HG02642 (cell line): ENCODE measurements at regions not wholly inside any gene's neighbourhood (a gene's known extent, or its start where the extent isn't known, plus 50 kb on each side); places are given as distances from the start of the nearest gene placed in this dataset.

Experiments
- ATAC-seq: cut with Tn5 transposase; IDR thresholded peaks from one replicate; pipeline ENCODE4 v1.9.1; 2021; ENCODE audit warnings: mild to moderate bottlenecking; ENCODE audit not compliant: unreplicated experiment, poor library complexity

DNA sequence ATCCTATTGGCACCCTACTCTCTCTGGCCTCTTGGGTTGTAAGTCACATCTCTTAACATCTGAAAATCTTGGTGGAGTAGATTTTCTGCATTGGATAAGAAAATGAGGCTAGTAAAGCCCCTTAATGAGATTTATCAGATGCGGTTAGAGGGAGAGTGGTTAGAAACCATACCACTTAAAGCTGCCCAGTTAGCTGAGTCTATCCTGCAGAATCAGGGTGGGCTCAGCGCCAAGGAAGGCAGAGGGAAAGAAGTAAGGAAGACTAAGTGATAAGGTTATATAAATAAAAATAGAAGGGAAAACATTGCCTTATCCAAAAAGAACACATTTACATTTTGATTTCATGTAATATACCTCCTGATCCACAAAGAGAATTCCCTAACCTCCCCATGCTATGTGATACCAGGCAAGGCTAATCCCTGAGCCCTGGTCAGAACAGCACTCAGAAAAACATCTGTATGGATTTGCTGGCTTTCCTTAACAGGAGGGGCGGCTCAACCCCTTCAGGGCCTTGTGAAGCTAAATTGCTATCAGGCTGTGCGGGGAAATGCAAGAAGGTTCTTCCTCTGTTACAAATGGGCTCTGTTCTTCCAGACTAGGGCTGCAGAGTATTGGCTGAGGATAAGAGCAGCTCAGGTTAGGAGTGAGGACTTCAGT, 101.7 kb downstream of the SNX19 start:
- no peak for ATAC-seq

DNA sequence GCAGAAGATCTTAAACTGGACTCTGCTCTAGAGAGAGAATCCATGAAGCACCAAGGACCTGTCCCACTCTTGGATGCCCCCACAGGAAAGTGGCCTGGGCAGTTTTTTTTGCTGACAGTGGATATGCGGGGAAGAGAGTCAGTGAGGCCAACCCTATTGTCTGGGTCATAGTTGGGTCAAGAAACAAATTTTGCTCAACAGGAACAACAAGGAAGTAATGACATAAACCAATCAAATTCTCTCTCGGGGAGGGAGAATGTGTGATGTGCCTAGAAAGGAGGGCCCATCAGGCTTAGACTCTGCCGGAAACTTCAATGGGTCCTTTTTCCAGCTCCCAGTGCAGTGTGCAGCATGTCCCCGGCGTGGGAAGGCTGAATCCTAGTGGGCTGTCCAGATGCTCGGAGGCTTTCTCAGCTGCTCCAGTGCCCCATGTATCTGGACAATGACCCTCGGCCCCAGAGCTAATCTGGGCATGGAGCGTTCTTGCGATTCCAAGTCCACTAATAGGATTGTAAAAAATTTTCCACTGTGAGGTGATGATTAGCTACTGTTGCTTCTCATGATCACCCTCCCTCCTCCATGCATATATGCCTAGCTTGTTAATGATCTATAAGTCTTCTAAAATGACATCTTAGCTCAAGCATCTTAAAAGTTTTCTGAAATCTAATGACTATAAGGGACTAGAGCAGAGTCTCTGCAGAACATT, 101.0 kb downstream of the SNX19 start:
- no peak for ATAC-seq

DNA sequence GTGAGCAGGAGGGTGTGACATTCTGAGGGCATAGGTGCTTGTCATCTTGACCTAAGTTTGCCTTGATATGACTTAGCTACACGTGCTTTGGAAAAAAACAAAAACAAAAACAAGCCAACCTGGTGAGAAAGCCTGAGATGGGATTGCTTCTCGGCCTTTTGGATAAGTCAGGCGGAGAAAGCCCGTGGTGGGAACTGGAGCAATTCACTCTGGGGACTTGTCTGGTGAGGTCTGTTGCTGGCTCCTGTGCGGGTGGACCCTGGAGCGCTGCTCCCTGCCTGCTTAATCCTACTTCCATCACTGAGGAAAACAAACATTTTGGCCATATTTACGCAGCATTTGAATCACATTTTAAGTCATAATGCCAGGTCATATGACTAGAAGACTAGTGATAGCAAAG, 100.3 kb downstream of the SNX19 start:
- no peak for ATAC-seq

DNA sequence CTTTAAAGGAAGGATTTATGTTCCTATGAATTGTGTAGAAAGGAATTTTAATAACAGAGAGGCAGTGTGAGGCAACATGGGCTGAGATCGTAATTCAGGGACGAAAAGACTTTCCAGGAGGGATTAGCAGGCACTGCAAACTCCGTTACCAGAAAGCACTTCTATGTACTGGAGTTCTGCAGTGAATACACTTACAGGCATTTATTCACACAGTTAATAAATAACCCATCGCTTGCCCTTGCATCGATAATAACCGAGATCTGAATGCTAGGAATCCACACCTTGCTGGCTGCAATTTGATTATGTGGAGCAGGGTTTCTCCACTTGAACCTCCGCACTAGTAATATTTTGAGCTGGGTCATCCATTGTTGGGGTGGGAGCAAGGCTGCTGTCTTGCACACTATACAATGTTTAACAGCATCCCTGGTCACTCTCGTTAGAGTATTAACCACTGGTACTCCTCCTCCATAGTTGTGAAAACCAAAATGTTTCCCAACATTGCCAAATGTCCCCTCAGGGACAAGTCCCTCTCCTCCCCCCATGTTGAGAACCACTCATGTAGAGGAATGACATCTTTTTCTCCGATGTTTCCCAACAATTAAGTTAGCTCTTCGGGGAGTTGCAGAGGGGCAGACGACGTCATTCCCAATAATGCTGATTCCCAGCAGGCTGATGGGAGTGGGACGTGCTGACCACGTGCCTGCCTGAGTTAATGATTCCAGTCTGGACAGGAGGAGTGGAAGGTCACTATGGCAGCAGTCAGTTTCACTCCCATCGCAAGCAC, 99.5 kb downstream of the SNX19 start:
- no peak for ATAC-seq

DNA sequence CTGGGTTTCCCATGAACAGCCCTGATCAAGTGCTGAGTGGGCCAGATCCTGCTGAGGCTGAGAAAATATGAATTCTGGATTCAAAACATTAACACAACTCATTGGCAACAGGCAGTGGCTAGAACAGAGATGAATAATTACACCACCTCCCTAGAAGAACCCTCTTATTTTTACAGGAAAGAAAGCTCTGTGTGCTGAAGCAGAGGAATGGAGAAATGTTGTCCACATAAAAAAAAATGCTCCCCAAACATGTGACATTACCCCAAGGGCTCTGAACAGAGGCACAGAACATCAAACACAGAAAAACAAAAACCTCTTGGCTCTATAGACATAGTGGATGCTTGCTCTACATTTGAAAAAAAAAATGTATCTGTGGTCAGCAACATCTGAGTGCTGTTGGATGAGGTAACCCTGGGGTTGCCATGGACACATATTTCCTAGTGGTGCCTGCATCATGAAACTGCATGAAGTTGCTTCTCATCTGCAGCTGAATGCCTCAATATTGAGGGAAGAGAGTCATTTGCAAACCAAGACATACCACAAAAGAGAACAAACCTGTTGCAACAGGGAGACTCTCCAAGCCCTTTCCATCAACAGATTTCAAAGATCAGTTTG, 98.8 kb downstream of the SNX19 start:
- ATAC-seq = no peak

DNA sequence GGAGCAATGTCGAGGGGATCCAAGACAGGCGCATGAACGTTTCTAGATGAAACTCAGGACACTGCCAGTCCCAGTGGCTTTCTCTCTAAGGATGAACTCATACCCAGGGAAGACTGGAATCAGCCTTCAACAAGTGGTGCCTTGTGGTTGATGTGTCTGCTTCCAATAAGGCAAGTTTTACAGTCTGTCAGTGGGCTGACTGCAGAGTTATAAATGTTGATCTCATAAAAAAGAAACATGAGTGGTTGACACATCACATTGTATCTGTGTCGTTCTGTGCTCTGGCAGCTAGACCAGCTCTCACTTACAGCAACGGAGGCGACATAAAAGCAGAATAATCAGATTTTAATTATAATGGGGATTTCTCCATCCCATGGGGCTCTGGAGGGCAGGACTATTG, 96.7 kb downstream of the SNX19 start:
- ATAC-seq = no peak
